HG02870 (cell line): ENCODE measurements at regions not wholly inside any gene's neighbourhood (a gene's known extent, or its start where the extent isn't known, plus 50 kb on each side); places are given as distances from the start of the nearest gene placed in this dataset.
"Not testable (repeated sequence)": the region's sequence is repeated elsewhere in the genome, so short reads cannot be mapped to it uniquely, and the experiment has no call there.

ENCODE experiments used
- ATAC-seq: cut with Tn5 transposase; IDR thresholded peaks from one replicate; pipeline ENCODE4 v1.9.1; 2021; ENCODE audit warnings: mild to moderate bottlenecking, moderate library complexity; ENCODE audit not compliant: unreplicated experiment

DNA sequence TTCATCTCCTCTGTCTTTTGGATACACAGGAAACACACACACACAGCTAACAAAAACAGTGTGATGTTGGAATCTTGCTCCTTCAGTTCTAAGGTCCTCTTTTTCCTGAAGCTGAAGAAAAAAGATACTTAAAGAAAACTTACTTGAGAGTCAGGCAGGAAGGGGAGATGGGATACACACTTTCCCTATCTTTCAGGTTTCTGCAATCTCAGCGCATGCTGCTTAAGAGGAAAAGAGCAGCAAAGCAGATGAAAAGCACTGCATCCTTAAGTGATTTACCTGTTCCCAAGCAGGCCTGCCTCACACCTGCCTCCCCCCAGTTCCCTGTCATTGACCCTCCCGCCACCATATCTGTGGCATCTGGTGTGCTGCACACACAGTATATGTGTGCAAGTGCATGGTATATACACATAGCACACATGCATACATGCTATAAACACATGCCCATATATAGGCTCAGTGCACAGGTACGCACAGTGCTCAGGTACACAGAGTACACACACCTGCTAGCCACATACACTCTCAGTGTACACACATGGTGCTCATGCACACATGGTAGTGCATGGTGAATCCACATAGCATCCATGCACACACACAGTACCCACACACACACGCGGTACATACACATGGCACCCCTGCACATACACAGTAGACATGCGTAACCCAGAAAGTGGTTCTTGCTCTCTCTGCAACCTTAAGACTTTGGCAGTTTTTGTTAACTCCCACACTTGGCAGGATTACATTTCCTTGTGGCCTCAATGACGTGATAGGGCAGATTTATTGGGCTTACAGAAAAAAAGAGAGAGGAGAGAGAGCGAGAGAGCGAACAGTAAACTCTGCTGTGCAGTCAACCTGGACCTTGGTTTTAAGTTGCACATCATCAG, 166.9 kb downstream of the TOMM20 start:
- ATAC-seq: no peak

DNA sequence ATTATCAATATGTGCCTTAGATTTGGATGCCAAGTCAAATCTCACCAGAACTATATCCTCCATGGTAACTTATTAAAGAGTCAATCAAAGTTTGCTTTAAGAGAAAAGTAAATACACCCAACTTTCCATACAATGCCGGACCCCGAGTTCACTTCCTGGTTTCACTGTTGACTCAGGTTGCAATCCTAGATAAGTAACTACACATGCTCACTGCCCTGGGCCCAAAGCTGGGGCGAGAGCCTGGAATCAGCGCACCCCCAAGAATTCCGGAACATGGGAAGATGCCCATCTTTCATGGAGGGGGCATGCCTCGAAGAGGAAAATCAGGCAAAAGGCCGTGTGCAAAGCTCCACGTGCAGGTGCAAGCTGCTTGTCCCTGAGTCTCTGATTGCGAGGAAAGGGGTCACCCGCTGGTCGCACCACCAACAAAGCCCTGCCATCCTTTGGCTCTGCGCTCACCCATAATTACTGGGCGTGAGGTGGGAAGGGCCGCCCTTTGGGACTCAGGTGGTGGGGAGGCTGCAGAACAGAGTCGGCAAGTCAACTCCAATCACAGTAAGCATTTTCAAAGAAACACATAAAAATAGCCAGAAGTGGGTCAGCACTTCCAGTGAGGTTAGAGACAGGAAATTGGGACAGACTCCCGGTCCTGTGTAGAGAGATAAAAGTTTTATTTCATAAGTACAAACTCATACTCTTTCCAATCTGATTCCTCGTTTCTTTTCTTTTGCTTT, 167.7 kb downstream of the TOMM20 start:
- ATAC-seq: no peak

DNA sequence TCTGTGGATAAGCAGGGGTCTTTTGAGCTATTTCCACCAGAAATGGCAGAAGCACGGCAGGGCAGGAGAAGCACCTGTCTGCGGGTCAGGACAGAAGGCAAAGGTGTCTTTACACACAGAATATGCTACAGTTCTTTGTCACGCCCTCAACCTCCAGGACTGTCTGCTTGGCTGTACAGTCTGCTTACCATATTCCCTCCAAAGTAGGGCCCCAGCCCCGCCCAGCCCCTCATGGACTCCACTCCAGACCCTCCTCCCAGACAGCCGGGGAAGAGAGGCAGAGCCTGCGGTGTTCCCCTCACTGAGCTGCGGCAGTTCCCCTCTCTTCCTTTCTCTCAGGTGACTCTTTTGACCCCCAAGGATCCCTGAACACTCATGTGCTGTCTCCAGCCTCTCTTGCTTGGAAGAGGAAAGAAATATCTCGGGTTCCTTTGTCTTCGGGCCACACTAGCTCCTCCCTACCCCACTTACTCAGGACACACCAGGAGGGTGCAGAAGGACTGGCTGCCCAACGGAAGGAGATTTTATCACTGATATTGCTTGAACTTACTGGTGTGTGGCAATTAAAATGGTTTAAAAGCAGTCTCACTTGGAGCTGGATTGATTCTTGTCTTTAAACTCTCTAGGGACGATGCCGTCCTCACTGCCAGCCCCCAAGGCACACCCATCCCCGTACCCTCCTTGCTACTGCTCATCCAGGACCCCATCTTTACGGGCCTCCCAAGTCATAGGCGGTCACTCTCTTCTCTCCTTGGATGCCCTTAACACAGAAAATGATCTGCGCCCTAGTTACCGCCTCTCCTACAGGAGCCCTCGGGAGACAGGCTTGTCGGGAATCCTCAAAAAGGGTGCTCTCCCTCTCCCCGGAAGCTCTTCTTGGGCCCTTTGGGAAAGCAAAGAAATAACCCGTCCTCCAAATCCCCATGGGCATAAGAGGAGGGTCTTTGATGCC, 169.7 kb downstream of the TOMM20 start:
- ATAC-seq: no peak

DNA sequence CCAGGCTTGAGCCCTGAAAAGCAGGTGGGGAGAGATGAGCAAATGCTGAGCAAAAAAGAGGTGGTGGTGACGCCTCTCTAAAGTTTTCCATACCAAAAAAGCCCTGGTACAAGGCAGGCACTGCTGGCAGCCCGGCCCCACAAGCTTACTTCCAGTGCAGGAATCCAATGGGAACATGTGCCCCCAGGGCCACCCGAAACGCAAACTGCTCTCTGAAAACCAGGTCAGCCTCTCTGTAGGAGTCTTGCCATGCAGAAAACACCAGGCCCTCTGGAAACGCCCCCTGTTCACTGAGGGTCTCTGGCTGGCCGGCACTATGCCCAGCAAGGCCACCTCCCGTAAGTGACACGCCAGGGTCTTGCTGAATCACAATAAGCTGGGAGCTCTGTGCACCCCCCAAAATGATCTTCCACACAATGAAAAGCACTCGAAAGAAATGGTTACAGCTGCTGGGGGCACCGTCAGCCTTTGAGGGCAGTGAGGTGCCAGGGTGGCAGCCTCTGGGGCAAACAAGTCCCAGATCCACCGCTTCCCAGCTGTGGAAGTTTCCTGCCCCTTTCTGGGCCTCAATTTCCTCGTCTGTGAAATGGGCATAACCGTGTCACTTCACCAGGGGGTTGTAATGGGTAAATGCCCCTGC, 170.5 kb downstream of the TOMM20 start:
- ATAC-seq: no peak

DNA sequence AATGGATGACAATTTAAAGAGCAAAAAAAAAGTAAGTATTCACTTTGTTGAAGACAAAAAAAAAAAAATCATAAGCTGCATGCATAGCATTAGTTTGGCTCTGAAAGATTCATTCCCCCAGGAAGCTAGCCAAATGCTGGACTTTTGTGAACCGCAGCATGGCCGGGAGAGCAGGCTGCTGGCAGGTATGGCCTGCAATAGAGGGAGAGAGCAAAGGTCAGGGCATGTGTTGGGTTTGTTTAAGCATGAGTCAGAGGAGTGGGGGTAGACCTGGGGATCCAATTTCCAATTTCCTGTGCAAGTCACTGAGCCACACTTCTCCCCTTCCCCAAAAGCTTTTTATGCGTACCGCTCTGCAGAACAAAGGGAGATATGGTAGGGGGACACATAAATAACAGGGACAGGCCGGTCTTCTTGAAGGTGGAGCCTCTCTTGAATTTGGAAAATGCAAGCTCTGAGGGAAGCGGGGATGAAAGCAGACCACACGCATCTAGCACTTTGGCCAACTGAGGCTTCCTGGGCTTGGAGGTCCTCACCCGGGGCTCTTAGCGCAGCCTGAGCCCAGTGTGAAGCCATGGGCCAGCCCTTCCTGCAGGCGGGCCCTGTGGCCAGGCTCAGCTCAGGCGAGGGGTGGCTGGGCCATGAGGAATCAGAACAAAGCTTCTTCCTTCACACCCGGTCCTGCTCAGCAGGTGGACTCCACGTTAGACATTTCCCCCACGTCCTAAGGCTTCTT, 171.1 kb downstream of the TOMM20 start:
- ATAC-seq: no peak

DNA sequence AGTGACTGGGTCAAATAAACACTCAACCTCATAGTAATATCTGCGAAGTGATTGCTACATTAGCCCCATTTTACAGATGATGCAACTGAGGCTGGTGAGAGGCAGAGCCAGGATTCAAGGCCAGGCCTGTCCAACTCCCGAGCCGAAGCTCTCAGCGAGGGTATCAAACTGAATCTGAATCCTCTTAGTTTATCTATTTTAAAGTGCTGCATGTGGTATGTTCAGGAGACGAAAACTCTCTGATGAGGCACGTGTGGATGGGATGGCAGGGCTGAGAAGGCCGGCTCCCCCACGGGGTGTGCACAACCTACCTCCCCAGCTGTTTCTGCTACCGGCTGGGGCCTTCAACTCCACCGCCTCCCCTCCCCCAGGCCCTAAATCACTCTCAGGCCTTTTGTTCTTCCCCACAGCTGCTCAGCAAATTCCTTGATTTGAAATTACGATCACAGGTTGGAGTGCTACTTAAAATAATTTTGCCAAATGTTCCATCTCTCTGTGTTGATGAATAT, 171.8 kb downstream of the TOMM20 start:
- no peak for ATAC-seq

DNA sequence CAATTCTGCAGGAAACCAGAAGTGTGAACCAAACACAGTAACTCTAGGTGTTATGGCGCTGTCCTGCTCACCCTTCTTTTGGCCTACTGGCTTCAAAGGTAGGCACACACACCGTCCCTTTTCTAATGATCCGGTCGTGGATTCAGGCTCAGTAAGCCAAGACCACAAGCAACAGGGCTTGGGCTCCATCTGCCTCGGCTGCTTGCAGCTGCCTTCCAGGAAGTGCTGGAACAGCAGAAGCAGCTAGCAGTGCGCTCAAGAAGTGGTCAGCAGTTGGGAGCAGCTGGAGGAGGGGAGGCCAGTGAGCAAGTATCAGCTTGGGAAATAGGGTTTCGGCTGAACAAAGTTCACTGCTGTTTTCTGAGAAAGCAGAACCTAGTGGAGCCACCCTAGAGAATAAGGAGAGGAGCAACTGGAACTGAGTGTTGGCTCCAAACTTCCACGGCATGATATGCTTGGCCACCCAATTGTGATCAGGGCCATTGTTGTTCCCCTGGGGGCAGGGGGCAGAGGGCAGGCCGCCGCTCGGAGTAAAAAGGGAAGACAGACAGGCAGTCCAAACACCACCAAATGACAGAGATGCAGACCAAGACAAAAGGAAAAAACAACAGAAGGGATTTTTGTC, 173.4 kb downstream of the TOMM20 start:
- ATAC-seq: peak; percentile 22

DNA sequence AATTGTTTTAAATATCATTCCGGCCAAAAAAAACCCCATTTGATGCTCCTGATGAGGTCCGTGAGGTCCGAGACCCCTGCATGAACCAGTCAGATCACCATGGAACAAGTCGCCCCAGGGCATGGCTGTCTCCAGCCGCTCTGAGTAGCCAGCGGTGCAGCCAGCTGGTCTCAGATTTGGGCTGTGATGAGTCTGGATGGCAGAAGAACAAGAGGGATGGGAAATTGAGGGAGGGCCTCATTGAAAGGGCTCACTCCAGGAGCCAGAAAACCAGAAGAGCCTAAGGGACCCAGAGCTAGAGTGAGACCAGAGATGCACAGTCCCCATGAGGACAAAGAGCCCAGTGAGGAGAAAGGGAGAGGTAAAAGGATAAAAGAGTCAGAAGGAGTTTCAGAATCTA, 174.0 kb downstream of the TOMM20 start:
- ATAC-seq: no peak

DNA sequence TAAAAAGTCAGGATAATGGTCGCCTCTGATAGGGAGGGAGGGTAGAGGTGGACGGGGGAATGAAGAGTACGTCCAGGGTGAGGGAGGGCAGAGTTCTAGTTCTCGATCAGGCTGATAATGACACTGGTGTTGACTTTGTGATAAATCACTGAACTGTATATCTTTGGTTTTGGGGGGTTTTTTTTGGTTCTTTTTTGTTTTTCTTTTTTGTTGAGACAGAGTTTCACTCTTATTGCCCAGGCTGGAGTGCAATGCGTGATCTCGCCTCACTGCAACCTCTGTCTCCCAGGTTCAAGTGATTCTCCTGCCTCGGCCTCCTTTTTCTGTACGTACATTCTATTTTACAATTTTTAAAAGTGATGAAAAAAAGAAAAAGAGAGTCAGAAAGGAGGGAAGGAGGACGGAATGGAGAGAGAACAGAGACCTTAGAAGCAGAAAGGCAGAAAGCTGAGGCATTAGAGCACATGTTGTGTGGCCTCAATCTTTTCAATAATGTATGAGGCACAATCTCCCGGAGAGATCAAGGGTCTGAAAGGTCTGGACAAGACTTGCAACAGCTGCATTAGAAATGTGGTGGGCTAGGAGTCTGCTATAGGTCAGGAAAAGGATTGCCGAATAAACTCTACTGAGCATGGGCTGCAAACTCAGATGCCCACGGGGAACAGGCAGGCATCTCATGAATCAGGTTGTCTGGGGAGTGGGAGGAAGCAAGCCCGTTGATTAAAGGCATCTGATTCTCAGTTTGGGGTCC, 174.8 kb downstream of the TOMM20 start:
- no peak for ATAC-seq

DNA sequence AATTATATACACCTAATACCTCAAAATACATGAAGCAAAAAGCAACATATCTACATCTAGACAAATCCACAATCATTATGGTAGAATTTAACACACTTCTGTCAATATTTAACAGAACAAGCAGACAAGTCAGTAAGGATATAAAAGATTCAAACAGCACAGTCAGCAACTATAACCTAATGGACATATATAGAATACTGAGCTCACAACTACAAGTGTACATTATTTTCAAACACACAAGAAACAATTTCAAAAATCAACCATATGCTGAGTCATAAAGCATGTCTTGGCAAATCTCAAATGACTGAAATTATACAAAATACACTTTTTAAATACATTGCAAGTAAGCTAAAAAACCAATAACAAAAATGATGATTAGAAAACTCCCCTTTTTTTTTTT, 178.0 kb downstream of the TOMM20 start:
- ATAC-seq: no peak

DNA sequence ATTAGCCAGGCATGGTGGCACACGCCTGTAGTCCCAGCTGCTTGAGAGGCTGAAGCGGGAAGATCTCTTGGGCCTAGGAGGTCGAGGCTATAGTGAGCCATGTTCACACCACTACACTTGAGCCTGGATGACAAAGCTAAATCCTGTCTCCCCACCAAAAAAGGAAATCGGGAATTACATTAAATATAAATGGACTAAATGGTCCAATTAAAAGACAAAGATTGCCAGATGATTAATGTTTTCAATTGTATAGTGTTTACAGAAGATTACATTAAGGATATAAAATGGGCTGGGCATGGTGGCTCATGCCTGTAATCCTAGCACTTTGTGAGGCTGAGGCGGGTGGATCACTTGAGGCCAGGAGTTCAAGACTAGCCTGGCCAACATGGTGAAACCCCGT, 179.1 kb downstream of the TOMM20 start:
- ATAC-seq: not testable (repeated sequence)

DNA sequence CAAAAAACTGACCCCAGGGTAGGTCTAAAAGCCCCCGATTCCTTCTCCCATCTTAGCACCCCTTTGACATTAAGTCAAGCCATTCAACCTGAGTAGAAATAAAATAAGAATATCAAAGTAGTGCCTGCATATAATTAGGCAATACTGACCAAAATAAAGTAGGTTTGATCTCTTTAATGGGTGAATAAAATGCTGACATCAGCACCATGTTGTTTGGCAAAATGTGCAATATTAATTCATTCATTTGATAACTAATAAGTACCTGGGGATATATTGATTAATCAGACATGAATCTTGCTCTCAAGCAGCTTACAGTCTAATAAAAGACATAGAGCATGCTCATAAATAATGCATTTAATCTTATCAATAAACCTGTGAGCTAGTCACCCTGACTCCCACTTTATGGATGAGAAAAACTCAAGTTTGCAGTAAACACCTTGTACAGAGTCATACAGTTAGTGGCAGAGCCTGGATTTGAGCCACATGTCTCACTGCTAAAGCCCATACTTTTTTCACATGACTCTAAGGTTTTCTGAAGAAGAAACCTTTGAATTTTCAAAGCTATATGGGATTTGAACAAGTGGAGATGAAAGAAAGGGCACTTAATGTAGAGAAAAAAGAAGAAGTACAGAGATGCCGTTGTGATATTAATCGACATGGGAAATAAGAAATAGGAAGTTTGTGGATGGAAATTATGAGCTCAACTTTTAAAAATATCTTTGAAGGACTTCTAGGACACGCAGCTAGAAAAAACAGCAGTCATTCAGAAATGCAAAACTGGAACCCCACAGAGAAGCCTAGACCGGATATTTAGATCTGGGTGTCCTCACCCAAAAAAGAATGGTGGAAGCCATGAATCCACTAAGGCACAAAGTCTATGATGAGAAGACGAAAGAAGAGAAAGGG, 183.9 kb downstream of the TOMM20 start:
- no peak for ATAC-seq

DNA sequence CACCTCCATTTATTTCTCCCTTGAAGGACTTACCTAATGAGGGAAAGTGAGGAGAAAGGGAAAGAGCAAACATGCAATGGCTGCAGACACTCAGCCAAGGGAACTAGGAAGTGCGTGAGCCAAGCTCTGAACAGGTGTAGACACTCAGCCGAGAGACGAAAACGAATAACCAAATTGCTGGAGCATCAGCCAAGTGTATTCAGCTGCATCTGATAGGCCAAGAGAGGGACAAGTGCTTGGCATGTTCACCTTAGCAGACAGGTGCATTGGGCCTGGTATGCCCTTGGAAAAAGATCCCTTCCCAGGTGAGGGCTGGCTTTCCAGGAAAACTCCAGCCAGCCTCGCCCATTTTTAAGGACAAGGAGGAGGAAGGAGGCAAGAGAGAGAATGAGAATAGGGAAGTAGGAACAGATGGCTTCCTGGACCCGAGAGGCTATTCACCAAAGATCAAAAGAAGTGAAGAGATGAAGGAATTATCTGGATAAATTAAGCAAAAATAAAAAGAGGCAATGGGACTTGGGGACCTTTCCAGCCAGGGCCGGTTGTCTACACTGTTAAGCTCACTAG, 184.7 kb downstream of the TOMM20 start:
- ATAC-seq: no peak

DNA sequence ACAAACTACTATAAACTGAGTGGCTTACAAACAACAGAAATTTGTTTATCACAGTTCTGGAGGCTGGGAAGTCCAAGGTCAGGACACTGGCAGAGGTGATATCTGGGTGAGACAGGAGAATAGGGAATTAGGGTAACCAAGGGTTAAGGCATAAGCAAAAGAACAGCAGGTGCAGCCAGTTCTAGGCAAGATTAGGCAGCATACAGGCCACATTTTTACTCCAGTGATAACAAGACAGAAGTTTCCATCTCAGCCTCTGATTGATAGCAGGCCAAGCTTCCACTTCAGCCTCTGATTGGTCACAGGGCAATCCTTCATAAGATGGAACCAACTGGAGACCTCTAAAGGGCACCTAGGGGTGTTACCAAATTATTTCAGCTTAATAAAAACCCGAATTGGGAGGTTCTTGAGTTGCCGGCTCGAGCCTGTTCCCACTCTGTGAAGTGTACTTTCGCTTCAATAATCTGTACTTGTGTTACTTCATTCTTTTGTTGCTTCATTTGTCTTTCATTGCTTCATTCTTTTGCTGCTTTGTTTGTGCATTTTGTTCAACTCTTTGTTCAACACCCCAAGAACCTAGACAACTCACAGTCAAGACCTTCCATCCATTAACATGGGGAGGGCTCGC, 185.6 kb downstream of the TOMM20 start:
- ATAC-seq: no peak

DNA sequence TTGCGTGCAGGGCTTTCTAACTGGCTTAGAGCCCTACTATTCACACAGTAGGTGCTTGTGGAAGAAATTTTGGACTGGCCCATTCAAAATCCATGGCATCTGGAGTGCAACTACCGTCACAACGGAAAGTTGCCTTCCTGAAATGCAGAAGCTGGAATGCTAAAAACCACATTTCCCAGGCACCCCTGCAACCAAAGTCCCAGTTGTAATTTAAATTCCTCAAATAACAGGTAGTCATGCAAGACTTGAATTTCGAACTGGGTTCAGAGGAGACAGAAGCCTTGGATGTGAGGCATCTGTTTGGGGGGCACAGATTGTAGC, 186.7 kb downstream of the TOMM20 start:
- no peak for ATAC-seq

DNA sequence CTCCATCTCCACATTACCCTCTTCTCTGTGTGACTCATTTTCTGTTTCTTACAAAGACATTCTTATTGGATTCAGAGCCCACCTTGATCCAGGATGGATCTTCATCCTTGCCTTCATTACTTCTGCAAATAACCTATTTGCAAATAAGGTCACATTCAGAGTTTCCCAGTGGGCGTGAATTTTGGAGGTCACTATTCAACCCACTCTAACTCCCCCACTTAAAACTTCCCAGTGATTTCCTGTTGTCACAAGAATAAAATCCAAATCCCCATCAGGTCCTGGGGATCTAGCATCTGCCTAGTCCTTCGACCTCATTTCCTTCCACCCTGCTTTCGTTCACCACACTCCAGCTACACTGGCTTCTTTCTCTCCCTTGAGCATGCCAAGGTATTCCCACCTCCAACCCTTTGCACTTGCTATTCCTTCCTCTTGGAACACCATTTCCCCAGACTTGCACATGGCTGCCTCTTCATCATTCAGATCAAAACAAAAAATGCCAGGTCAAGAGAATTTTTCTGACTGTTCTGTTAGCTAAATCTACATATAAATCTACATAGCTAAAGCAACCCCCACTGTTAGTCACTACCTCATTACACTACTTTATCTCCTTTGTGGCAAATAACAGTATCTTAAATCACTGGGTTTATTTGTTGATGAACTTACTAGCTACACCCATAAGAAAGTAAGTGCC, 187.2 kb downstream of the TOMM20 start:
- ATAC-seq: no peak
